HG03469 (cell line): ENCODE measurements at regions not wholly inside any gene's neighbourhood (a gene's known extent, or its start where the extent isn't known, plus 50 kb on each side); places are given as distances from the start of the nearest gene placed in this dataset.
"Not testable (repeated sequence)": the region's sequence is repeated elsewhere in the genome, so short reads cannot be mapped to it uniquely, and the experiment has no call there.

Experiments
- ATAC-seq: cut with Tn5 transposase; IDR thresholded peaks from one replicate; pipeline ENCODE4 v1.9.1; 2021; ENCODE audit warnings: mild to moderate bottlenecking, moderate library complexity, moderate number of reproducible peaks; ENCODE audit not compliant: unreplicated experiment

- ATAC-seq, result no peak
These were observed 97.0 kb upstream of the SLC35G4 start for GRCh38 chr18:11512096-11513025.

GRCh38 chr18:11511434-11512095 is 97.8 kb upstream of the SLC35G4 start:
- ATAC-seq, result no peak

- ATAC-seq, result no peak
These were observed 102.5 kb upstream of the SLC35G4 start for GRCh38 chr18:11506856-11507255.

GRCh38 chr18:11505993-11506392 is 103.4 kb upstream of the SLC35G4 start:
- ATAC-seq, result no peak

GRCh38 chr18:11504962-11505361 is 104.4 kb upstream of the SLC35G4 start:
- no peak for ATAC-seq

- ATAC-seq, result no peak
These were observed 107.0 kb upstream of the SLC35G4 start for GRCh38 chr18:11502368-11502767.

- ATAC-seq, result no peak
These were observed 108.0 kb upstream of the SLC35G4 start for GRCh38 chr18:11501352-11501751.

GRCh38 chr18:11500153-11501122 is 109.0 kb upstream of the SLC35G4 start:
- ATAC-seq, result peak; percentile 75

- no peak for ATAC-seq
These were observed 110.6 kb upstream of the SLC35G4 start for GRCh38 chr18:11498821-11499220.

GRCh38 chr18:11497585-11497984 is 111.8 kb upstream of the SLC35G4 start:
- ATAC-seq, result no peak

GRCh38 chr18:11496526-11497172 is 112.7 kb upstream of the SLC35G4 start:
- ATAC-seq, result no peak

GRCh38 chr18:11495441-11495840 is 114.0 kb upstream of the SLC35G4 start:
- ATAC-seq, result no peak

GRCh38 chr18:11494107-11494506 is 115.3 kb upstream of the SLC35G4 start:
- no peak for ATAC-seq

GRCh38 chr18:11489266-11489899 is 120.0 kb upstream of the SLC35G4 start:
- ATAC-seq, result no peak

- no peak for ATAC-seq
These were observed 121.2 kb upstream of the SLC35G4 start for GRCh38 chr18:11488175-11488574.

GRCh38 chr18:11487390-11487789 is 122.0 kb upstream of the SLC35G4 start:
- ATAC-seq, result no peak

GRCh38 chr18:11482271-11482670 is 127.1 kb upstream of the SLC35G4 start:
- ATAC-seq, result no peak

GRCh38 chr18:11480692-11481091 is 128.7 kb upstream of the SLC35G4 start:
- ATAC-seq, result no peak

- ATAC-seq, result not testable (repeated sequence)
These were observed 130.4 kb upstream of the SLC35G4 start for GRCh38 chr18:11479031-11479430.

- no peak for ATAC-seq
These were observed 138.5 kb upstream of the SLC35G4 start for GRCh38 chr18:11470941-11471340.
